T-cell (primary cell): ENCODE measurements at regions not wholly inside any gene's neighbourhood (a gene's known extent, or its start where the extent isn't known, plus 50 kb on each side); places are given as distances from the start of the nearest gene placed in this dataset.

Source experiments
- ATAC-seq, 4 experiments: fragments of 200-7000 bp in 3 of 4; fragments of 150-1000 bp in 1 of 4; cut with Tn5 transposase; replicated peaks in 1 of 4; 1 replicate in 3 of 4; 2 replicates in 1 of 4; pipeline ENCODE4 v1.10.0; 2021; ENCODE audit warnings: moderate library complexity in 3 of 4, mild to moderate bottlenecking in 2 of 4, moderate number of reproducible peaks in 1 of 4
- CTCF ChIA-PET, 2 donors: fragments of 300-600 bp; sonication (Branson Sonifier 250); formaldehyde crosslinking; loops; one replicate each; lab custom pipeline; 2022; ENCODE audit warnings: antibody characterized with exemption in 2 of 2; lab: Charles Lee
- POLR2A ChIA-PET, 2 donors: fragments of 300-600 bp; sonication (Branson Sonifier 250); formaldehyde crosslinking; loops; one replicate each; lab custom pipeline; 2022; ENCODE audit warnings: antibody characterized with exemption in 2 of 2; lab: Charles Lee
- DNase-seq, 35 experiments: peaks; one replicate each; pipeline versions ENCODE4 v3.0.0 to v3.0.0-alpha.2; 2013 to 2023
- H3K27ac ChIP-seq: one replicate; pipeline ENCODE4 v1.5.1; 2013; ENCODE audit warnings: low read length
- H3K27me3 ChIP-seq, 2 experiments: replicated peaks in 1 of 2; 1 replicate in 1 of 2; 2 replicates in 1 of 2; pipeline versions ENCODE4 v1.6.1 to v1.7.0; 2013; ENCODE audit warnings: low read length in 1 of 2, mixed read lengths in 1 of 2; ENCODE audit not compliant: control insufficient read depth in 2 of 2, insufficient read depth in 2 of 2; ENCODE audit errors: extremely low read depth in 1 of 2
- H3K36me3 ChIP-seq, 2 donors: 1 replicate in 1 of 2; 2 replicates in 1 of 2; pipeline versions ENCODE4 v1.6.1 to v1.7.0; 2013; ENCODE audit warnings: low read length in 1 of 2; ENCODE audit not compliant: control insufficient read depth in 2 of 2, insufficient read depth in 1 of 2; ENCODE audit errors: extremely low read depth in 1 of 2
- H3K4me1 ChIP-seq, 2 experiments: 1 replicate in 1 of 2; 2 replicates in 1 of 2; pipeline versions ENCODE4 v1.6.1 to v1.7.0; 2013; ENCODE audit warnings: low read length in 2 of 2, mixed read lengths in 1 of 2; ENCODE audit not compliant: insufficient read depth in 2 of 2, control insufficient read depth in 1 of 2; ENCODE audit errors: extremely low read depth in 1 of 2
- H3K4me3 ChIP-seq, 2 donors: 1 replicate in 1 of 2; 2 replicates in 1 of 2; pipeline versions ENCODE4 v1.5.1 to v1.7.0; 2013; ENCODE audit warnings: mild to moderate bottlenecking in 2 of 2, low read length in 1 of 2, moderate library complexity in 1 of 2; ENCODE audit not compliant: control insufficient read depth in 1 of 2; ENCODE audit errors: extremely low read depth in 1 of 2
- H3K9me3 ChIP-seq: 2 replicates; pipeline ENCODE4 v1.7.0; 2013
- H3K27ac Mint-ChIP-seq, 2 donors: one replicate each; pipeline ENCODE4 v1.8.0; 2020 to 2021; ENCODE audit warnings: mild to moderate bottlenecking in 2 of 2, mixed read lengths in 2 of 2
- H3K27me3 Mint-ChIP-seq, 2 donors: one replicate each; pipeline ENCODE4 v1.8.0; 2021 to 2022; ENCODE audit warnings: mixed read lengths in 2 of 2
- H3K36me3 Mint-ChIP-seq: one replicate; pipeline ENCODE4 v1.8.0; 2021; ENCODE audit warnings: mixed read lengths
- H3K4me1 Mint-ChIP-seq, 3 donors: one replicate each; pipeline ENCODE4 v1.8.0; 2020 to 2022; ENCODE audit warnings: mixed read lengths in 3 of 3, mild to moderate bottlenecking in 1 of 3
- H3K4me3 Mint-ChIP-seq, 3 donors: one replicate each; pipeline ENCODE4 v1.8.0; 2020 to 2022; ENCODE audit warnings: mild to moderate bottlenecking in 3 of 3, mixed read lengths in 3 of 3, moderate library complexity in 3 of 3
- H3K9me3 Mint-ChIP-seq, 3 donors: one replicate each; pipeline ENCODE4 v1.8.0; 2020 to 2022; ENCODE audit warnings: mixed read lengths in 3 of 3
- WGBS: methylation state at CpG from one replicate; pipeline ENCODE4 v1.1.5; 2013; ENCODE audit warnings: missing lambda C conversion rate; ENCODE audit not compliant: insufficient coverage; 5-methylcytosine and 5-hydroxymethylcytosine counted together

DNA sequence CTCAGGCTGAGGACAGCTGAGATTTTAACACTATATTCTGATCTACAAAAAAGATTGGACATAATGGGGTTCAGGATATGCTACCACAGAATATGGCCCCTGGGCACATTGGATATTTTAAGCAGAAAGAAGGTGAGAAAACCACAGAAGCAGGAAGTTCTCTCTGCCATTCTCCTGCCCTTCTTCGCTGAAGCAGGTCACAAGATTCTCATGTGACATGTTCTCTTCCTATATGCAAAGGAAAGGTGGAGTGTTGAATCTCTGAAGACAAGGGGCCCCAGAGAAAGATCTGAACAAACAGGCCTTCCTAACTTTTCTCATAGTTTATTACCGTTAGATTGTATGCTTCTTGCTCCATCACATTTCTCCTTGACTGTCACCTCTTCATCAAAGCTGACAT lies 285.7 kb downstream of the S1PR1 start:
- Histone ChIP-seq H3K27me3 (peaks cover 0 to 4% of the 10 kb centered on the region in 2 experiments), H3K36me3 (no peaks in the 10 kb centered on the region), H3K9me3 (peaks cover 3% of the 10 kb centered on the region), H3K27ac (no peak overlapping the region), H3K4me3 (no peak overlapping the region), H3K4me1 (no peaks in the 10 kb centered on the region)
- peak in 1 of 35 experiments; percentile 2 for DNase-seq
- H3K4me3 Mint-ChIP-seq, result no peak overlapping the region
- H3K27me3 Mint-ChIP-seq, result peaks cover 6 to 16% of the 10 kb centered on the region in 2 donors
- no peak overlapping the region for H3K27ac Mint-ChIP-seq
- H3K9me3 Mint-ChIP-seq, result peaks cover 0 to 13% (median 5%) of the 10 kb centered on the region in 3 donors
- ChIA-PET CTCF (no interaction called here), POLR2A (no interaction called here)
- H3K4me1 Mint-ChIP-seq, result peaks cover 0 to 6% (median 6%) of the 10 kb centered on the region in 3 donors
- WGBS, result no CpG with 5 or more reads among the region's 2 CpGs
- H3K36me3 Mint-ChIP-seq, result no peaks in the 10 kb centered on the region
- ATAC-seq, result no peak

DNA sequence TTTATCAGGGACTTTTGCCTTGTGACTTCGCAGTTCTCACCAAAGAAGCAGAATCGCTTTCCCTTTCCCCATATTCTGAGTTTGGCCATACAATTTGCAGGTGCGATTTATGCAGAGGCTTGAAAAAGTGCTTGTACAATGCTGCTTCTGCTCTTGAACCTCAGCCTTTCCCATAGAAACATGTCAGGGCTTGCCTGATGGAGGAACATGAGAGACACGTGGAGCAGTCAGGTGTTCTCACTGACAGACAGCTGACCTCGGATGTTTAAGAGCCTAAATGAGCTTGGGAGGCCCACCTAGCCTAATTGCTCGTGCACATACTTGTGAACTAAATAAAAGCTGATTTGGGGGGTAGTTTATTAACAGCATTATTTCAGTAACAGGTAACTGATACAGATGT lies 290.0 kb downstream of the S1PR1 start:
- POLR2A ChIA-PET, result no interaction called here
- H3K27ac Mint-ChIP-seq, result no peak overlapping the region
- Histone ChIP-seq H3K27ac (no peak overlapping the region), H3K4me1 (no peaks in the 10 kb centered on the region), H3K36me3 (no peaks in the 10 kb centered on the region), H3K9me3 (no peaks in the 10 kb centered on the region), H3K27me3 (peaks cover 2 to 4% of the 10 kb centered on the region in 2 experiments), H3K4me3 (no peak overlapping the region)
- CTCF ChIA-PET, result no interaction called here
- H3K4me1 Mint-ChIP-seq, result peaks cover 0 to 6% (median 6%) of the 10 kb centered on the region in 3 donors
- no peaks in the 10 kb centered on the region for H3K36me3 Mint-ChIP-seq
- no peak for DNase-seq
- peaks cover 21 to 24% of the 10 kb centered on the region in 2 donors for H3K27me3 Mint-ChIP-seq
- peaks cover 0 to 5% (median 0%) of the 10 kb centered on the region in 3 donors for H3K9me3 Mint-ChIP-seq
- no peak overlapping the region for H3K4me3 Mint-ChIP-seq
- WGBS, result no CpG with 5 or more reads among the region's 6 CpGs
- no peak for ATAC-seq

DNA sequence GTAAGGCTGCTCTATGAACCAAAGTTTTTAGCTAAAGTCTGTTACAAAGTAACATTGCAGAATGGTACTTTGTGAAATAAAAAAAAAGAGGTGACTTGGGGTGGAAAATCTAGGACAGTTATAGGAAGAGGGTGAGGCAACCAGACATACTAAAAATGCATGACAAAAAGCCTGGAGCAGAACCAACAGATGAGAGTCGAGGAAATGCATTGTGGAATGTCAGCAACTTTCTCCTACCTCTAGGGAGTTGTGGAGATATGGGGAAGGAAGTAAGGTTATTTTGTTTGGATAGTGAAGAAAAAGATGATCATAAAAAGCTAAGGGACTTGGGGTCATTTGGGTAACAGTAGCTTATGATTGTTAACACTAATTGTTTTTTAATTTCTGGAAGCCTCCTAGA lies 295.6 kb downstream of the S1PR1 start:
- Histone ChIP-seq H3K4me3 (no peak overlapping the region), H3K27me3 (peaks cover 0 to 2% of the 10 kb centered on the region in 2 experiments), H3K27ac (no peak overlapping the region), H3K36me3 (no peaks in the 10 kb centered on the region), H3K4me1 (no peaks in the 10 kb centered on the region), H3K9me3 (no peaks in the 10 kb centered on the region)
- no peaks in the 10 kb centered on the region for H3K4me1 Mint-ChIP-seq
- H3K27ac Mint-ChIP-seq, result no peak overlapping the region
- no peaks in the 10 kb centered on the region for H3K36me3 Mint-ChIP-seq
- peaks cover 0 to 5% (median 0%) of the 10 kb centered on the region in 3 donors for H3K9me3 Mint-ChIP-seq
- DNase-seq, result no peak
- ChIA-PET POLR2A (no interaction called here), CTCF (no interaction called here)
- H3K4me3 Mint-ChIP-seq, result no peak overlapping the region
- peaks cover 18% of the 10 kb centered on the region in 2 donors for H3K27me3 Mint-ChIP-seq
- no CpG with 5 or more reads among the region's 1 CpG for WGBS
- no peak for ATAC-seq

DNA sequence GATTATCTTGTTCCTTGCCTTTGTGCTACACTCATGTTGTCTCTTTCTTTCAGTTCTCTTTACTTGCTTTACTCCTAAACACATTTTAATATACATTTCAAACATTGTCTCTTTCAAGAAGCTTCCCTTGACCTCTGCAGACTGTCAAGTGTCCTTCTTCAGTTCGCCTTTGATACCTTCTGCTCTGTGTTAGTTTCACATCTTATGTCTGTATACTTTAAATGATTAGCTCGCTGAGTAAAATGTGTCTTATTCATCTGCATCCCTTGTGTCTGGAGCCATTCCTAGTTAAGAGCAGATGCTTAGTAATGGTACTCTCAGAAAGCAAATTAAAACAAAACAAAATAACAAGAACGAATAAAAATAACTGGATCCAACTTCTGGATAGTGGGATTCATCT lies 303.3 kb downstream of the S1PR1 start:
- Histone ChIP-seq H3K9me3 (no peaks in the 10 kb centered on the region), H3K27me3 (no peaks in the 10 kb centered on the region), H3K36me3 (no peaks in the 10 kb centered on the region), H3K4me3 (no peak overlapping the region), H3K4me1 (no peaks in the 10 kb centered on the region), H3K27ac (no peak overlapping the region)
- Mint-ChIP-seq H3K4me3 (no peak overlapping the region), H3K4me1 (no peaks in the 10 kb centered on the region), H3K36me3 (no peaks in the 10 kb centered on the region), H3K27ac (no peak overlapping the region), H3K27me3 (peaks cover 11 to 12% of the 10 kb centered on the region in 2 donors), H3K9me3 (no peaks in the 10 kb centered on the region)
- ATAC-seq (no peak), DNase-seq (no peak)
- WGBS, result no CpG with 5 or more reads among the region's 3 CpGs
- POLR2A ChIA-PET, result no interaction called here
- CTCF ChIA-PET, result interaction anchor here in 1 of 2 donors (0.6 kb wide), 1 partner anchor 20 kb away, joined by 3 read pairs; no protein-coding TSS in a partner anchor

DNA sequence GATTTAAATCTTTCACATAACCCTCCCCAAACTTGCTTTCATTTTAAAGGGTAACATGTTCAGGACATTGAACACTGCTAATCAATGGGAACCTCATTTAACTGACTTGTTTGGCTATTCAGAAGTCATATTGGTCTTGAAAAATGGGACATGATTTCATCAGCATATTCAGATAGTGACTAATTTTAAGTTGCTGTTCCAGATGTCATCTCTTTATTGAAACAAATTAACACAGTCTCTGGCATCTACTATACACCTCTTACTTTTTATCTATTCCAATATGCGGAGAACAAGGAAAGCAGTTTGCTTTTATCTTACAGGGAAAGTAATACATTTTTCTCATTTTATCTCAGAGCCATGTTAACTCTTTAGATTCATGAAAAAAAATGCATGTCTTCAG lies 310.1 kb downstream of the S1PR1 start:
- Histone ChIP-seq H3K9me3 (no peaks in the 10 kb centered on the region), H3K27me3 (no peaks in the 10 kb centered on the region), H3K4me3 (no peak overlapping the region), H3K4me1 (no peaks in the 10 kb centered on the region), H3K36me3 (no peaks in the 10 kb centered on the region), H3K27ac (no peak overlapping the region)
- no peak for ATAC-seq
- no peaks in the 10 kb centered on the region for H3K9me3 Mint-ChIP-seq
- no peak overlapping the region for H3K4me3 Mint-ChIP-seq
- POLR2A ChIA-PET, result no interaction called here
- no CpG with 5 or more reads among the region's 1 CpG for WGBS
- peaks cover 0 to 2% (median 0%) of the 10 kb centered on the region in 3 donors for H3K4me1 Mint-ChIP-seq
- DNase-seq, result no peak
- H3K27me3 Mint-ChIP-seq, result peaks cover 3 to 4% of the 10 kb centered on the region in 2 donors
- H3K36me3 Mint-ChIP-seq, result no peaks in the 10 kb centered on the region
- no peak overlapping the region for H3K27ac Mint-ChIP-seq
- CTCF ChIA-PET, result no interaction called here

DNA sequence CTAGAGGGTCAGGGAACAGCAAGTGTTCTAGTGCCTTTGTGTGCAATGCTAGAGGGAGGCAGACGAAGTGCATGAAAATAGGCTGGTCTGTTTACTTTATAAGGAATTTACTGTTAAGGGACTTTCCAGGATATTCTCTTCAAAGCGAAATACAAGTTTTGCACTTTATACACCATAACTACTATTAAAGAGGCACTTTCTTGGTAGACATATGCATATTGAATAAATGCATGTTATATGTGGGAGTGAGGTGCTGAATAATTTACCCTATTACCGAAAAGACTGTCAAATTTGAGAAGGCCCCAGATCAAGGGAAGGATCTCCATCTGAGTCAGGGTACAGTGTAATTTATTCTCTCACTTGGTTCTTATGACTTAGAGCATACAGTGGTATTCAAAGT lies 310.5 kb downstream of the S1PR1 start:
- DNase-seq (no peak), ATAC-seq (no peak)
- Mint-ChIP-seq H3K4me3 (no peak overlapping the region), H3K27me3 (peaks cover 3 to 4% of the 10 kb centered on the region in 2 donors), H3K9me3 (no peaks in the 10 kb centered on the region), H3K36me3 (no peaks in the 10 kb centered on the region), H3K4me1 (peaks cover 0 to 2% (median 0%) of the 10 kb centered on the region in 3 donors), H3K27ac (no peak overlapping the region)
- Histone ChIP-seq H3K4me1 (no peaks in the 10 kb centered on the region), H3K36me3 (no peaks in the 10 kb centered on the region), H3K27ac (no peak overlapping the region), H3K9me3 (no peaks in the 10 kb centered on the region), H3K27me3 (no peaks in the 10 kb centered on the region), H3K4me3 (no peak overlapping the region)
- ChIA-PET CTCF (no interaction called here), POLR2A (no interaction called here)
- WGBS, result no CpG with 5 or more reads among the region's 3 CpGs

DNA sequence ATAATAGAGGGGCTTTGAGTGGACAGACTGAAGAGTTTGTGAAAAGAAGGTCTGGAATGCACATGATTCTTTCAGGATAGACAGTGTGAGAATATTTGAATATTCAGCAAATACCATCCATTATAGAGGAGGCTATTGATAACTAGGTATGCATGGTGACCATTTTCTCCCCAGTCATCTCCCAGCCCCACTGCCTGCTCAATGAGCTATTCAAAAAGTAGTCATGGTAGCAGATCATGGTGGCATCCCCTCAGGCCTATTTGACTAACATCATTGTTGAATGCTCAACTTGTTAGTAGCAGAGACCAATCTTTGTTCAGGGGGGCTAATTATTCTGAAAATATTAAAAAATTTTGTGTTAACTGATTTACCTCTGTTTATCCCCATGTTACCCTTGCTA lies 311.6 kb downstream of the S1PR1 start:
- no peaks in the 10 kb centered on the region for H3K36me3 ChIP-seq
- ChIA-PET POLR2A (no interaction called here), CTCF (no interaction called here)
- Mint-ChIP-seq H3K4me1 (peaks cover 0 to 2% (median 0%) of the 10 kb centered on the region in 3 donors), H3K9me3 (no peaks in the 10 kb centered on the region), H3K27ac (no peak overlapping the region), H3K27me3 (peaks cover 1 to 3% of the 10 kb centered on the region in 2 donors), H3K36me3 (no peaks in the 10 kb centered on the region), H3K4me3 (no peak overlapping the region)
- H3K4me1 ChIP-seq, result no peaks in the 10 kb centered on the region
- H3K4me3 ChIP-seq, result no peak overlapping the region
- H3K27me3 ChIP-seq, result no peaks in the 10 kb centered on the region
- no peak overlapping the region for H3K27ac ChIP-seq
- H3K9me3 ChIP-seq, result no peaks in the 10 kb centered on the region
- ATAC-seq, result no peak
- no peak for DNase-seq
